ENCODE measurements at regions not wholly inside any gene's neighbourhood (a gene's known extent, or its start where the extent isn't known, plus 50 kb on each side); places are given as distances from the start of the nearest gene placed in this dataset.
"Not testable (repeated sequence)": the region's sequence is repeated elsewhere in the genome, so short reads cannot be mapped to it uniquely, and the experiment has no call there.

- in situ Hi-C loops (cut with MboI; ENCODE audit: low pct_unique_long_range_greater_than_20kb, low sequenced_read_pairs, unreplicated experiment): no loop called here
- TF ChIP-seq, protein P1, sequence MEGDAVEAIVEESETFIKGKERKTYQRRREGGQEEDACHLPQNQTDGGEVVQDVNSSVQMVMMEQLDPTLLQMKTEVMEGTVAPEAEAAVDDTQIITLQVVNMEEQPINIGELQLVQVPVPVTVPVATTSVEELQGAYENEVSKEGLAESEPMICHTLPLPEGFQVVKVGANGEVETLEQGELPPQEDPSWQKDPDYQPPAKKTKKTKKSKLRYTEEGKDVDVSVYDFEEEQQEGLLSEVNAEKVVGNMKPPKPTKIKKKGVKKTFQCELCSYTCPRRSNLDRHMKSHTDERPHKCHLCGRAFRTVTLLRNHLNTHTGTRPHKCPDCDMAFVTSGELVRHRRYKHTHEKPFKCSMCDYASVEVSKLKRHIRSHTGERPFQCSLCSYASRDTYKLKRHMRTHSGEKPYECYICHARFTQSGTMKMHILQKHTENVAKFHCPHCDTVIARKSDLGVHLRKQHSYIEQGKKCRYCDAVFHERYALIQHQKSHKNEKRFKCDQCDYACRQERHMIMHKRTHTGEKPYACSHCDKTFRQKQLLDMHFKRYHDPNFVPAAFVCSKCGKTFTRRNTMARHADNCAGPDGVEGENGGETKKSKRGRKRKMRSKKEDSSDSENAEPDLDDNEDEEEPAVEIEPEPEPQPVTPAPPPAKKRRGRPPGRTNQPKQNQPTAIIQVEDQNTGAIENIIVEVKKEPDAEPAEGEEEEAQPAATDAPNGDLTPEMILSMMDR (IDR thresholded peaks at IDR 0.05; ENCODE audit: extremely low read depth, insufficient read depth, missing control alignments): no peak
- no peak for DNase-seq (ENCODE audit: low spot score)
Observed at GRCh38 chr5:104088876-104089778, 526.5 kb upstream of the NUDT12 start.

DNA sequence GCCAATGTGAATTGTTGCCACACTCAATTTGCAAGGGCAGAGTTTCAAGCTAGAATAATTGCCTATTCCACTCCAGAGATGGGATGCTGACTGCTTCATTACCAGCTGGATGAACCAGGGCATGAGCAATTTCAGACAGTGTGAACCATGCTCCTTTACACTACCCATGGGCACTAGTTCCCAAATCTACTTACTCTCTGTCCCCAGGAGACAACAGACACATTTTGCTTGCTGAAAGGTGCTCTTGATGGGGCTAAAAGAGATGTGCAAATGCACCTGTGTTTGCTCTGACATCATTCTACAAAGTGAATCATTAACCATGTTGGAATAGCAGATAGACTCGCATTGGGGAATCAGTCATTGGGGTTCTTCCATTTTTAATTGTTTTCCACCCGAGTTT is 522.3 kb upstream of the NUDT12 start:
- in situ Hi-C loops (cut with MboI; ENCODE audit: low pct_unique_long_range_greater_than_20kb, low sequenced_read_pairs, unreplicated experiment): no loop called here
- TF ChIP-seq, protein P1 (IDR thresholded peaks at IDR 0.05; ENCODE audit: extremely low read depth, insufficient read depth, missing control alignments): no peak
- DNase-seq (ENCODE audit: low spot score): no peak

DNA sequence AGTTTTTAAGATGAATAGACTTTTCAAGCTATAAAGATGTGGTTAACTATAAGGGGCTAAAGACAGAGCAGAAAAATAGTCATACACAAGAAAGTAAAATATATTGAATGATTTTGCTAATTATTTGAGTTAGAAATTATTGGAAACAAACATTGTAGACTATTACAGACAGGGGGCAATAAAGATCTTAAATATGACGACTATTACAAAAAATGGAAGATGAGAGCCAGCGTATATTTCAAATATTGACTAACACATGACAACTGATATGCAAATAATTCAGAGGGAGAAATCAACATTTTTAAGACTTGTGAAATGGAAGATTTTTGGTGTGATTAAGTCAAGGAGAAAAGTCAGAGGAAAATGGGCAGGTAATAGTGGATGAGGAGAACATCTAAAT is 520.2 kb upstream of the NUDT12 start:
- no peak for DNase-seq (ENCODE audit: low spot score)
- in situ Hi-C loops (cut with MboI; ENCODE audit: low pct_unique_long_range_greater_than_20kb, low sequenced_read_pairs, unreplicated experiment): no loop called here

GRCh38 chr5:104081232-104081631 is 518.6 kb upstream of the NUDT12 start:
- in situ Hi-C loops (cut with MboI; ENCODE audit: low pct_unique_long_range_greater_than_20kb, low sequenced_read_pairs, unreplicated experiment): no loop called here
- no peak for DNase-seq (ENCODE audit: low spot score)
- TF ChIP-seq, protein P1 (IDR thresholded peaks at IDR 0.05; ENCODE audit: extremely low read depth, insufficient read depth, missing control alignments): no peak

More for the DNA sequence above, 520.2 kb upstream of the NUDT12 start:
- TF ChIP-seq, protein P1 (IDR thresholded peaks at IDR 0.05; ENCODE audit: extremely low read depth, insufficient read depth, missing control alignments): no peak

DNA sequence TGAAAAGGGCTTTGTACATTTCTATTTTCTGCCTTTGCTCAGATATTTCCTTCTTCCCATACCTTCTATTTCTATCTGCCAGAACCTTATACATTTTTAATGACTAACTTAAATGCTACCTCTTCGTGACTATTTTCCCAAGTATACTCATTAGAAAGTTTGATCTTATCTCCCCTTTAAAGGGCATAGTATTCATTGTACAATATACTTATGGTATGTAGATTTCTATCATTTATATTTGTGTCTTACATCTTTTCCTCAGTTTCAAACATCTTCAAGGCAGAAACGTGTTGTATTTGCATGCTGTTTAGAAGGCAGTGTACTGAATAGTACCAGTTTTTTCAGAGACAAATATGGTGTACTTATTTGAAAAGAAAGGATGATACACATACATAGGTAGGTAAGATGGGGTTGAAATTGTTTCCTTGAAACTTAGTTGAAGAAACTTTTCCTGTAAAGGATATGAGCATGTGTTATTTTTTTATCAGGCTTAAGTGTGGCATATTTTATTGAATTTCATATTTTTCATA is 518.1 kb upstream of the NUDT12 start:
- TF ChIP-seq, protein P1 (IDR thresholded peaks at IDR 0.05; ENCODE audit: extremely low read depth, insufficient read depth, missing control alignments): no peak
- in situ Hi-C loops (cut with MboI; ENCODE audit: low pct_unique_long_range_greater_than_20kb, low sequenced_read_pairs, unreplicated experiment): no loop called here
- no peak for DNase-seq (ENCODE audit: low spot score)

GRCh38 chr5:104079861-104080645 is 517.5 kb upstream of the NUDT12 start:
- DNase-seq (ENCODE audit: low spot score); in situ Hi-C loops (cut with MboI; ENCODE audit: low pct_unique_long_range_greater_than_20kb, low sequenced_read_pairs, unreplicated experiment): not testable (repeated sequence)
